SH-SY5Y (cell line): ENCODE measurements at regions not wholly inside any gene's neighbourhood (a gene's known extent, or its start where the extent isn't known, plus 50 kb on each side); places are given as distances from the start of the nearest gene placed in this dataset.

Source experiments
- GATA2 ChIP-seq: IDR thresholded peaks from 2 replicates; pipeline ENCODE4 v1.6.1; 2011; ENCODE audit warnings: mild to moderate bottlenecking, low read depth, low read length
- GATA3 ChIP-seq: IDR thresholded peaks from 2 replicates; pipeline ENCODE4 v1.6.1; 2011; ENCODE audit warnings: low read depth, mild to moderate bottlenecking, low read length, moderate library complexity

DNA sequence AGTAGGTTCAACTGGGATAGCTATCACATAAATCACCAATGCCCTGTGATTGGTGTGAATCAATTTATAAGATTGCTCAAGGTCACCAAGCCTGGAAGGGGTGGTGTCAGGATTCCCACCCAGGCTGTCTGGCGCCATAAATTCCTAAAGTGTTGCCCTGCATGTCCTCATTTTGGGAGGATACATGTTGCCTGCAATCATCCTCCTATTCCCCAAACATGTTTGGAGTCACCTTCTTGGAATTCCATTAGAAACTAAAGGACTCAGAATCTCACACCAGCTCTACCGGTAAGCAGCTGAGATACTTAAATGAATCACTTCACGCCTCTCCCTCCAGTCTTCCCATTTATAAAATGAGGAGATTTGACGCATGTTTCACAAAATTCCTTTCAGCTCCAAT, 54.1 kb upstream of the SLC45A1 start:
- TF ChIP-seq GATA2 (no peak), GATA3 (no peak)
